GM21390 (cell line): ENCODE measurements at regions not wholly inside any gene's neighbourhood (a gene's known extent, or its start where the extent isn't known, plus 50 kb on each side); places are given as distances from the start of the nearest gene placed in this dataset.

Source experiments
- ATAC-seq: cut with Tn5 transposase; IDR thresholded peaks from one replicate; pipeline ENCODE4 v1.9.1; 2021; ENCODE audit not compliant: unreplicated experiment

GRCh38 chr14:46788994-46789393 lies 137.4 kb upstream of the RPL10L start:
- ATAC-seq, result no peak

- no peak for ATAC-seq
Measured at GRCh38 chr14:46782281-46782680, 130.7 kb upstream of the RPL10L start.

GRCh38 chr14:46769292-46769691 lies 117.7 kb upstream of the RPL10L start:
- peak; percentile 99 for ATAC-seq

- no peak for ATAC-seq
Measured at GRCh38 chr14:46747001-46747652, 95.5 kb upstream of the RPL10L start.

DNA sequence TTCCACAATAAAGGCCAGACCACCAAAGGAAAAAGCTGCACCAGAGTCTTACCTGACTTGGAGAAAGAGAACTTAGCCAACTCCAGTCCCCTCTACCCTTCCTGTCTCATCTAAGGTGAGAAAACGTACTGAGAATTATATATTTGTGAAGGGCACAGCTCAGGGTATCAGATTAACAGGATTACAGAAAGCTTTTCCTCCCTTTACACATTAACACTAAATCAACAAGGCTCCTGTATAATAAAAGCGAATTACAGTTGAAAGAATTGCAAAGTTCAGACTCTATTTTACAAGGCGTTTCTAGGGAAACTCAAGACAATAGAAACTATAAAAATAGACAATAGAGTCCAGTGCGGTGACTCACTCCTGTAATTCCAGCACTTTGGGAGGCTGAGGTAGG lies 82.7 kb upstream of the RPL10L start:
- no peak for ATAC-seq

DNA sequence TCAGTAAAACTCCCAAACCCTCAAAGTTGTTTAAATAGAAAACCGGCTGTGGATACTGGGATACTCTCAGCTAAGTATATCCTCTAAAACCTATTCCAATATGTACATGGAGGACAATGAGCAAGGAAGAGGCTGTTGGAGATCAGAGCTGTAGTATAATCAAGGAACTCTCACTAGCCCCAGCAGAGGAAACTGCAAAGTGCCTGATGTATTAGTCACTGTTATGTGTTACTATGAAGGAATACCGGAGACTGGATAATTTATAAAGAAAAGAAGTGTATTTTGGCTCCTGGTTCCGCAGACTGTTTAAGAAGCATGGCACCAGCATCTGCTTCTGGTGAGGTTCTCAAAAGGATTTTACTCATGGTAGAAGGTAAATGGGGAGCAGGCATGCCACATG lies 65.6 kb upstream of the RPL10L start:
- no peak for ATAC-seq
